Cardiac septum (tissue), 1 donor: ENCODE measurements at regions not wholly inside any gene's neighbourhood (a gene's known extent, or its start where the extent isn't known, plus 50 kb on each side); places are given as distances from the start of the nearest gene placed in this dataset.

Experiments used
- DNase-seq: peaks from one replicate; pipeline ENCODE4 v3.0.0-alpha.2; 2020; ENCODE audit warnings: low spot score
- intact Hi-C: fragments of 100-400 bp; cut with DNase I; formaldehyde crosslinking; loops from one replicate; pipeline ENCODE4 v1.14.0; 2022
- donor health status: DM: no; HTN: no; CAD: no.

GRCh38 chr1:115211071-115211745, 121.9 kb upstream of the TSPAN2 start:
- intact Hi-C loops = no loop called here
- DNase-seq = no peak

- no peak for DNase-seq
- intact Hi-C loops = no loop called here
Observed at GRCh38 chr1:115210302-115210711, 121.0 kb upstream of the TSPAN2 start.

GRCh38 chr1:115204513-115204912, 115.2 kb upstream of the TSPAN2 start:
- intact Hi-C loops = no loop called here
- DNase-seq = no peak

GRCh38 chr1:115203287-115203686, 114.0 kb upstream of the TSPAN2 start:
- intact Hi-C loops = no loop called here

GRCh38 chr1:115201598-115201997, 112.3 kb upstream of the TSPAN2 start:
- DNase-seq = no peak
- intact Hi-C loops = no loop called here

More at GRCh38 chr1:115203287-115203686, 114.0 kb upstream of the TSPAN2 start:
- DNase-seq = no peak

- DNase-seq = no peak
- intact Hi-C loops = no loop called here
Observed at GRCh38 chr1:115199416-115200132, 110.3 kb upstream of the TSPAN2 start.

GRCh38 chr1:115198938-115199337, 109.6 kb upstream of the TSPAN2 start:
- DNase-seq = no peak
- intact Hi-C loops = no loop called here

- DNase-seq = no peak
- intact Hi-C loops = no loop called here
Observed at GRCh38 chr1:115196296-115196695, 107.0 kb upstream of the TSPAN2 start.

GRCh38 chr1:115194506-115194905, 105.2 kb upstream of the TSPAN2 start:
- DNase-seq = no peak
- intact Hi-C loops = no loop called here

- DNase-seq = no peak
- intact Hi-C loops = no loop called here
Observed at GRCh38 chr1:115193046-115193828, 103.9 kb upstream of the TSPAN2 start.

GRCh38 chr1:115192200-115192767, 103.0 kb upstream of the TSPAN2 start:
- intact Hi-C loops = no loop called here
- DNase-seq = no peak

- DNase-seq = no peak
- intact Hi-C loops = no loop called here
Observed at GRCh38 chr1:115191691-115192090, 102.4 kb upstream of the TSPAN2 start.

- no peak for DNase-seq
- intact Hi-C loops = no loop called here
Observed at GRCh38 chr1:115190540-115191170, 101.4 kb upstream of the TSPAN2 start.

GRCh38 chr1:115189814-115190539, 100.7 kb upstream of the TSPAN2 start:
- intact Hi-C loops = no loop called here
- no peak for DNase-seq

GRCh38 chr1:115188680-115189395, 99.5 kb upstream of the TSPAN2 start:
- DNase-seq = no peak
- intact Hi-C loops = no loop called here

GRCh38 chr1:115186711-115187265, 97.5 kb upstream of the TSPAN2 start:
- DNase-seq = no peak
- intact Hi-C loops = no loop called here

- DNase-seq = no peak
- intact Hi-C loops = no loop called here
Observed at GRCh38 chr1:115185336-115185735, 96.0 kb upstream of the TSPAN2 start.

GRCh38 chr1:115184951-115185331, 95.6 kb upstream of the TSPAN2 start:
- intact Hi-C loops = loop anchor here (5.0 kb wide), 2 partner anchors 43 to 67 kb away; no protein-coding TSS in a partner anchor
- DNase-seq = no peak
